Liver (tissue), 8 donors: ENCODE measurements at regions not wholly inside any gene's neighbourhood (a gene's known extent, or its start where the extent isn't known, plus 50 kb on each side); places are given as distances from the start of the nearest gene placed in this dataset.
A peak's percentile ranks its signal among the peaks of the same experiment; 100 is the strongest.

Experiments
- DNase-seq: peaks from one replicate; pipeline ENCODE4 v3.0.0-alpha.2; 2017; ENCODE audit warnings: low spot score
- H3K27ac ChIP-seq, 2 donors: one replicate each; pipeline ENCODE4 v1.7.0; 2013; ENCODE audit warnings: inconsistent platforms in 2 of 2, low read length in 2 of 2, control low read depth in 1 of 2, low read depth in 1 of 2, mild to moderate bottlenecking in 1 of 2
- H3K27me3 ChIP-seq, 4 donors: one replicate each; pipeline versions ENCODE4 v1.6.1 to v1.7.0; 2013; ENCODE audit warnings: low read length in 3 of 4, inconsistent platforms in 1 of 4, mild to moderate bottlenecking in 1 of 4, moderate library complexity in 1 of 4; ENCODE audit not compliant: control insufficient read depth in 4 of 4, insufficient read depth in 4 of 4
- H3K36me3 ChIP-seq, 4 donors: one replicate each; pipeline versions ENCODE4 v1.6.1 to v1.7.0; 2013; ENCODE audit warnings: low read length in 3 of 4, mild to moderate bottlenecking in 3 of 4, low read depth in 1 of 4, moderate library complexity in 1 of 4; ENCODE audit not compliant: control insufficient read depth in 4 of 4, insufficient read depth in 3 of 4
- H3K4me1 ChIP-seq, 4 donors: one replicate each; pipeline versions ENCODE4 v1.6.1 to v1.7.0; 2013; ENCODE audit warnings: low read length in 3 of 4, mild to moderate bottlenecking in 3 of 4, moderate library complexity in 1 of 4; ENCODE audit not compliant: control insufficient read depth in 4 of 4, insufficient read depth in 4 of 4
- H3K4me3 ChIP-seq, 3 donors: one replicate each; pipeline versions ENCODE4 v1.6.1 to v1.7.0; 2013; ENCODE audit warnings: low read length in 3 of 3, control low read depth in 1 of 3, low read depth in 1 of 3, mild to moderate bottlenecking in 1 of 3
- H3K9ac ChIP-seq, 2 donors: one replicate each; pipeline ENCODE4 v1.7.0; 2013; ENCODE audit warnings: low read length in 2 of 2, mild to moderate bottlenecking in 2 of 2, moderate library complexity in 2 of 2, control low read depth in 1 of 2, low read depth in 1 of 2
- H3K9me3 ChIP-seq, 4 donors: one replicate each; pipeline versions ENCODE4 v1.6.1 to v1.7.0; 2013; ENCODE audit warnings: low read length in 3 of 4; ENCODE audit not compliant: control insufficient read depth in 4 of 4
- ATF3 ChIP-seq: IDR thresholded peaks from 2 replicates; pipeline ENCODE4 v1.6.1; 2016; ENCODE audit warnings: antibody characterized with exemption
- CTCF ChIP-seq: fragments of 150-350 bp; IDR thresholded peaks from 2 replicates; pipeline ENCODE4 v1.5.1; 2017; ENCODE audit warnings: improper control_type of control experiment, low read depth, low read length; ENCODE audit not compliant: missing input control
- EGR1 ChIP-seq, 2 donors: IDR thresholded peaks; 2 replicates each; pipeline ENCODE4 v1.6.1; 2016 to 2018; ENCODE audit warnings: antibody characterized with exemption in 2 of 2, low read depth in 2 of 2
- FOXA1 ChIP-seq: IDR thresholded peaks from 2 replicates; pipeline ENCODE4 v1.6.1; 2016; ENCODE audit warnings: antibody characterized with exemption
- FOXA2 ChIP-seq: IDR thresholded peaks from 2 replicates; pipeline ENCODE4 v1.6.1; 2016; ENCODE audit warnings: antibody characterized with exemption
- GABPA ChIP-seq, 2 donors: IDR thresholded peaks in 1 of 2; conservative IDR thresholded peaks in 1 of 2; 2 replicates each; pipeline ENCODE4 v1.6.1; 2016; ENCODE audit warnings: antibody characterized with exemption in 2 of 2, mild to moderate bottlenecking in 1 of 2, moderate library complexity in 1 of 2
- HNF4A ChIP-seq, 2 donors: conservative IDR thresholded peaks; 2 replicates each; pipeline ENCODE4 v1.6.1; 2016; ENCODE audit warnings: antibody characterized with exemption in 2 of 2, mild to moderate bottlenecking in 2 of 2
- HNF4G ChIP-seq: IDR thresholded peaks from 2 replicates; pipeline ENCODE4 v1.6.1; 2016; ENCODE audit warnings: antibody characterized with exemption
- JUND ChIP-seq, 2 donors: IDR thresholded peaks; 2 replicates each; pipeline ENCODE4 v1.6.1; 2016; ENCODE audit warnings: antibody characterized with exemption in 2 of 2
- MAX ChIP-seq: IDR thresholded peaks from 2 replicates; pipeline ENCODE4 v1.6.1; 2016; ENCODE audit warnings: antibody characterized with exemption
- NR2F2 ChIP-seq: IDR thresholded peaks from 2 replicates; pipeline ENCODE4 v1.6.1; 2016; ENCODE audit warnings: antibody characterized with exemption
- REST ChIP-seq: IDR thresholded peaks from 2 replicates; pipeline ENCODE4 v1.6.1; 2016; ENCODE audit warnings: antibody characterized with exemption, mild to moderate bottlenecking
- RXRA ChIP-seq, 2 donors: IDR thresholded peaks; 2 replicates each; pipeline ENCODE4 v1.6.1; 2017 to 2018; ENCODE audit warnings: antibody characterized with exemption in 2 of 2, mild to moderate bottlenecking in 1 of 2
- SP1 ChIP-seq: IDR thresholded peaks from 2 replicates; pipeline ENCODE4 v1.6.1; 2018; ENCODE audit warnings: antibody characterized with exemption, mild to moderate bottlenecking
- TAF1 ChIP-seq: conservative IDR thresholded peaks from 2 replicates; pipeline ENCODE4 v1.6.1; 2016; ENCODE audit warnings: antibody characterized with exemption, mild to moderate bottlenecking
- YY1 ChIP-seq: IDR thresholded peaks from 2 replicates; pipeline ENCODE4 v1.6.1; 2016; ENCODE audit warnings: antibody characterized with exemption, mild to moderate bottlenecking
- whole genome bisulfite sequencing: extraction: QIAGEN DNeasy Blood & Tissue Kit; methylation state at CpG from one replicate; pipeline ENCODE4 v1.1.7; 2013; 5-methylcytosine and 5-hydroxymethylcytosine counted together
- donor health status: healthy.
- donor health status: healthy.
- donor health status: healthy.
- donor health status: healthy.
- donor health status: healthy.

DNA sequence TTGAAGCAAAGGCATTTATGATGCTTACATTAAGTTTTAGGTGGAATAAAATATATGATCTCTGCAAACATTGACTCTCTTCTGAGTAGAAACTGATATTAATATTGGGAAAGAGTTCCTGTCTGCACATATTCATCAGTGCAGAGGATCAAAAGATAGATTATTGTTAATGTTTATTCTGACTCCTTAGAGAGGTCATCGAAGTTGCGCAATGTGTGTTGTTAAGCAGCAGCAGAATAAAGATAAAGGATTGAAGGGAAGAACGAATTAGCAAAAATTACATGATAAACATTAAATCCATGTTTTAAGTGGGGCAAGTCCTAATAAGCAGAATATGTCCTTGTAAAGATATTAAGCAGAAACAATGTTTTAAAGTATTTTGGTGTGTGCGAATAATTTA, 72.6 kb upstream of the MBNL3 start (continued):
- TF ChIP-seq FOXA2, result no peak

DNA sequence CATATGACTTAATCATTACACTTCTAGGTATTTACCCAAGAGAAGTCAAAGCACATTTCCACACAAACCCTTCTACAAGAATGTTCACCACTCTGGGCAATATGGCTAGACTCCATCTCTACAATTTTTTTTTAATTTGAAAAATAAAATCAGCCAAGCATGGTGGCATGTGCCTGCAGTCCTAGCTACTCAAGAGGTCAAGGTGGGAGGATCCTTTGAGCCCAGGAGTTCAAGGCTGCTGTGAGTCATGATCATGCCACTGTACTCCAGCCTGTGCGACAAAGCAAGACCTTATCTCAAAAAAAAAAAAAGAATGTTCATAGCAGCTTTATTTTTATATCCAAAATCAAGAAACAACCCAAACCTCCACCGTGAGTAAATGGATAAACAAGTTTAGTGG, 70.3 kb upstream of the MBNL3 start:
- Histone ChIP-seq H3K27me3 (no peaks in the 10 kb centered on the region), H3K27ac (no peak overlapping the region), H3K9me3 (no peaks in the 10 kb centered on the region), H3K36me3 (no peaks in the 10 kb centered on the region), H3K9ac (no peak overlapping the region), H3K4me3 (no peak overlapping the region), H3K4me1 (no peaks in the 10 kb centered on the region)
- no peak for DNase-seq
- WGBS, result 75% methylated on average over 2 of the region's 2 CpGs
- TF ChIP-seq ATF3, result no peak
- no peak for TF ChIP-seq YY1
- TF ChIP-seq REST, result no peak
- no peak for TF ChIP-seq JUND (IDR thresholded peaks at IDR 0.05)
- TF ChIP-seq NR2F2, result no peak
- no peak for TF ChIP-seq CTCF
- no peak for TF ChIP-seq MAX
- no peak for TF ChIP-seq EGR1 (IDR thresholded peaks at IDR 0.05; ENCODE audit: low read depth in 2 of 2)
- TF ChIP-seq FOXA2, result no peak
- TF ChIP-seq RXRA (IDR thresholded peaks at IDR 0.05), result no peak
- TF ChIP-seq SP1, result no peak
- TF ChIP-seq GABPA (IDR thresholded peaks at IDR 0.05 in 1 of 2, conservative IDR thresholded peaks at IDR 0.05 in 1 of 2), result no peak
- TF ChIP-seq TAF1, result no peak
- no peak for TF ChIP-seq FOXA1

- 46% methylated on average over 1 of the region's 1 CpG for WGBS
- H3K9me3 ChIP-seq, result no peaks in the 10 kb centered on the region
- TF ChIP-seq HNF4G (no peak), ATF3 (no peak), HNF4A (conservative IDR thresholded peaks at IDR 0.05) (peak in 1 of 2 donors; percentile 17)
- no peaks in the 10 kb centered on the region for H3K36me3 ChIP-seq
- H3K4me3 ChIP-seq, result no peak overlapping the region
- no peak overlapping the region for H3K27ac ChIP-seq
- H3K27me3 ChIP-seq, result no peaks in the 10 kb centered on the region
- no peaks in the 10 kb centered on the region for H3K4me1 ChIP-seq
- DNase-seq, result no peak
- no peak overlapping the region for H3K9ac ChIP-seq
Observed at GRCh38 chrX:132539611-132540010, 50.8 kb upstream of the MBNL3 start.
